BLaER1 (cell line): ENCODE measurements at regions not wholly inside any gene's neighbourhood (a gene's known extent, or its start where the extent isn't known, plus 50 kb on each side); places are given as distances from the start of the nearest gene placed in this dataset.

ENCODE experiments used
- H3K27ac ChIP-seq: shearing (Covaris generic); formaldehyde crosslinking; 2 replicates; pipeline ENCODE4 v1.8.1; 2022
- H3K27me3 ChIP-seq: shearing (Covaris generic); formaldehyde crosslinking; 2 replicates; pipeline ENCODE4 v1.8.1; 2022
- H3K36me3 ChIP-seq: shearing (Covaris generic); formaldehyde crosslinking; 2 replicates; pipeline ENCODE4 v1.8.1; 2022
- H3K4me1 ChIP-seq: shearing (Covaris generic); formaldehyde crosslinking; 2 replicates; pipeline ENCODE4 v1.8.1; 2022
- H3K4me2 ChIP-seq: shearing (Covaris generic); formaldehyde crosslinking; 2 replicates; pipeline ENCODE4 v1.8.1; 2022
- H3K4me3 ChIP-seq: shearing (Covaris generic); formaldehyde crosslinking; 2 replicates; pipeline ENCODE4 v1.8.1; 2022
- H3K9ac ChIP-seq: shearing (Covaris generic); formaldehyde crosslinking; 2 replicates; pipeline ENCODE4 v1.8.1; 2022
- H3K9me3 ChIP-seq: shearing (Covaris generic); formaldehyde crosslinking; 2 replicates; pipeline ENCODE4 v1.8.1; 2022
- H4K20me1 ChIP-seq: shearing (Covaris generic); formaldehyde crosslinking; 2 replicates; pipeline ENCODE4 v1.8.1; 2022
- Cebpa-rat ChIP-seq: shearing (Covaris generic); IDR thresholded peaks from 2 replicates; pipeline ENCODE4 v1.8.1; 2022

GRCh38 chr5:60453186-60453976, 246.6 kb downstream of the DEPDC1B start:
- Histone ChIP-seq H3K27ac (no peak overlapping the region), H3K4me3 (no peak overlapping the region)
- no peak for TF ChIP-seq Cebpa-rat

GRCh38 chr5:60448600-60448999, 251.4 kb downstream of the DEPDC1B start:
- Histone ChIP-seq H3K27ac (no peak overlapping the region), H3K4me3 (no peak overlapping the region)
- TF ChIP-seq Cebpa-rat = no peak

More at GRCh38 chr5:60453186-60453976, 246.6 kb downstream of the DEPDC1B start:
- no peaks in the 10 kb centered on the region for H3K36me3 ChIP-seq
- no peaks in the 10 kb centered on the region for H4K20me1 ChIP-seq
- H3K9me3 ChIP-seq = 0 out of 2 replicates have a peak, but pooled peaks cover 4% of the 10 kb centered on the region
- no peak overlapping the region for H3K9ac ChIP-seq
- H3K27me3 ChIP-seq = no peaks in the 10 kb centered on the region
- H3K4me1 ChIP-seq = no peaks in the 10 kb centered on the region
- H3K4me2 ChIP-seq = no peak overlapping the region

GRCh38 chr5:60447488-60447920, 252.5 kb downstream of the DEPDC1B start:
- Histone ChIP-seq H3K9me3 (no peaks in the 10 kb centered on the region), H3K27ac (no peak overlapping the region), H3K4me2 (no peak overlapping the region), H3K27me3 (no peaks in the 10 kb centered on the region), H3K4me1 (no peaks in the 10 kb centered on the region), H4K20me1 (no peaks in the 10 kb centered on the region), H3K9ac (no peak overlapping the region), H3K36me3 (no peaks in the 10 kb centered on the region), H3K4me3 (no peak overlapping the region)
- TF ChIP-seq Cebpa-rat = no peak

More at GRCh38 chr5:60448600-60448999, 251.4 kb downstream of the DEPDC1B start:
- Histone ChIP-seq H3K4me2 (no peak overlapping the region), H3K36me3 (no peaks in the 10 kb centered on the region), H4K20me1 (no peaks in the 10 kb centered on the region), H3K27me3 (no peaks in the 10 kb centered on the region), H3K9me3 (no peaks in the 10 kb centered on the region), H3K4me1 (no peaks in the 10 kb centered on the region), H3K9ac (no peak overlapping the region)

- no peaks in the 10 kb centered on the region for H3K9me3 ChIP-seq
- no peak for TF ChIP-seq Cebpa-rat
- H3K27me3 ChIP-seq = no peaks in the 10 kb centered on the region
- H4K20me1 ChIP-seq = no peaks in the 10 kb centered on the region
- H3K4me1 ChIP-seq = no peaks in the 10 kb centered on the region
- no peak overlapping the region for H3K4me3 ChIP-seq
- no peak overlapping the region for H3K27ac ChIP-seq
- no peaks in the 10 kb centered on the region for H3K36me3 ChIP-seq
- H3K9ac ChIP-seq = no peak overlapping the region
- H3K4me2 ChIP-seq = no peak overlapping the region
Observed at GRCh38 chr5:60446917-60447316, 253.0 kb downstream of the DEPDC1B start.

- Histone ChIP-seq H3K9ac (no peak overlapping the region), H3K9me3 (no peaks in the 10 kb centered on the region), H3K36me3 (no peaks in the 10 kb centered on the region), H3K4me2 (no peak overlapping the region), H3K4me3 (no peak overlapping the region), H3K27ac (no peak overlapping the region), H4K20me1 (no peaks in the 10 kb centered on the region), H3K4me1 (no peaks in the 10 kb centered on the region), H3K27me3 (no peaks in the 10 kb centered on the region)
- no peak for TF ChIP-seq Cebpa-rat
Observed at GRCh38 chr5:60445921-60446320, 254.0 kb downstream of the DEPDC1B start.

GRCh38 chr5:60445427-60445826, 254.5 kb downstream of the DEPDC1B start:
- Histone ChIP-seq H4K20me1 (no peaks in the 10 kb centered on the region), H3K4me1 (no peaks in the 10 kb centered on the region), H3K9ac (no peak overlapping the region), H3K27ac (no peak overlapping the region), H3K9me3 (no peaks in the 10 kb centered on the region), H3K4me2 (no peak overlapping the region), H3K27me3 (no peaks in the 10 kb centered on the region), H3K4me3 (no peak overlapping the region), H3K36me3 (no peaks in the 10 kb centered on the region)
- no peak for TF ChIP-seq Cebpa-rat

GRCh38 chr5:60444661-60445360, 255.2 kb downstream of the DEPDC1B start:
- Histone ChIP-seq H3K36me3 (no peaks in the 10 kb centered on the region), H3K9me3 (no peaks in the 10 kb centered on the region), H3K27ac (no peak overlapping the region), H3K4me3 (no peak overlapping the region), H3K9ac (no peak overlapping the region), H3K4me2 (no peak overlapping the region), H4K20me1 (no peaks in the 10 kb centered on the region), H3K27me3 (no peaks in the 10 kb centered on the region), H3K4me1 (no peaks in the 10 kb centered on the region)
- no peak for TF ChIP-seq Cebpa-rat

GRCh38 chr5:60439552-60439951, 260.4 kb downstream of the DEPDC1B start:
- no peaks in the 10 kb centered on the region for H4K20me1 ChIP-seq
- no peak overlapping the region for H3K27ac ChIP-seq
- H3K36me3 ChIP-seq = no peaks in the 10 kb centered on the region
- no peak for TF ChIP-seq Cebpa-rat
- H3K9ac ChIP-seq = no peak overlapping the region
- H3K4me2 ChIP-seq = no peak overlapping the region
- no peaks in the 10 kb centered on the region for H3K27me3 ChIP-seq
- H3K4me3 ChIP-seq = no peak overlapping the region
- no peaks in the 10 kb centered on the region for H3K9me3 ChIP-seq
- peaks cover 22% of the 10 kb centered on the region for H3K4me1 ChIP-seq

- Histone ChIP-seq H3K4me3 (no peak overlapping the region), H3K4me2 (peak overlapping the region; percentile 48), H3K27me3 (no peaks in the 10 kb centered on the region), H3K9ac (no peak overlapping the region), H3K27ac (no peak overlapping the region), H3K9me3 (peaks cover 11% of the 10 kb centered on the region), H3K36me3 (no peaks in the 10 kb centered on the region), H4K20me1 (no peaks in the 10 kb centered on the region), H3K4me1 (peaks cover 22% of the 10 kb centered on the region)
- no peak for TF ChIP-seq Cebpa-rat
Observed at GRCh38 chr5:60437308-60437707, 262.7 kb downstream of the DEPDC1B start.

- no peak overlapping the region for H3K9ac ChIP-seq
- peaks cover 19% of the 10 kb centered on the region for H3K9me3 ChIP-seq
- TF ChIP-seq Cebpa-rat = no peak
- no peaks in the 10 kb centered on the region for H3K36me3 ChIP-seq
- H4K20me1 ChIP-seq = no peaks in the 10 kb centered on the region
- peak overlapping the region; percentile 48 for H3K4me2 ChIP-seq
- peaks cover 22% of the 10 kb centered on the region for H3K4me1 ChIP-seq
- H3K4me3 ChIP-seq = no peak overlapping the region
- H3K27me3 ChIP-seq = no peaks in the 10 kb centered on the region
- no peak overlapping the region for H3K27ac ChIP-seq
Observed at GRCh38 chr5:60436518-60436917, 263.4 kb downstream of the DEPDC1B start.
